ENCODE measurements at regions not wholly inside any gene's neighbourhood (a gene's known extent, or its start where the extent isn't known, plus 50 kb on each side); places are given as distances from the start of the nearest gene placed in this dataset.

DNA sequence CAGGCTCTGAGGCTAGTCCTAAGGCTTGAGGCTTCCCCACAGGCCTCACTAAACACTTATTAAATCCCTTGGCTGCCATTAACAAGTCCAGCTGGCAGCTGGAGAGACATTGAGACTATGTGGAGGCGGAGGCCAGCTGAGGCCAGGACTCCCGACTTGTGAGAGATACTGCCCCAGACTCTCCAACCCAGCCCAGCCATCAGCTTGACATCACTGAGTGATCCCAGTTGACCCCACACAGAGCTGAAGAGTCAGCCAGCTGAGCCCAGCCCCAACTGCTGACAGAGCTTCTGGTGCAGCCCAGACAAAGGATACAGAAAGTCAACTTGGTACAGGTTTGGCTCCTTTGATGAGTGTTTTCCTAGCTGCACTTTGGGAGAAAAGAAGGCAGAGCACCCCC, 343.1 kb downstream of the C16orf95 start:
- TF ChIP-seq CTCF (IDR thresholded peaks at IDR 0.05) = no peak
- TF ChIP-seq ZFX (IDR thresholded peaks at IDR 0.05; ENCODE audit: borderline replicate concordance) = no peak

Measured in 22Rv1 (cell line).